ENCODE measurements at regions not wholly inside any gene's neighbourhood (a gene's known extent, or its start where the extent isn't known, plus 50 kb on each side); places are given as distances from the start of the nearest gene placed in this dataset.

GRCh38 chr7:25316366-25316765 is 88.1 kb upstream of the NPVF start:
- no peak for DNase-seq

GRCh38 chr7:25318047-25318446 is 89.8 kb upstream of the NPVF start:
- no peak for DNase-seq

- DNase-seq = no peak
These were observed 91.4 kb upstream of the NPVF start for GRCh38 chr7:25319707-25320106.

DNA sequence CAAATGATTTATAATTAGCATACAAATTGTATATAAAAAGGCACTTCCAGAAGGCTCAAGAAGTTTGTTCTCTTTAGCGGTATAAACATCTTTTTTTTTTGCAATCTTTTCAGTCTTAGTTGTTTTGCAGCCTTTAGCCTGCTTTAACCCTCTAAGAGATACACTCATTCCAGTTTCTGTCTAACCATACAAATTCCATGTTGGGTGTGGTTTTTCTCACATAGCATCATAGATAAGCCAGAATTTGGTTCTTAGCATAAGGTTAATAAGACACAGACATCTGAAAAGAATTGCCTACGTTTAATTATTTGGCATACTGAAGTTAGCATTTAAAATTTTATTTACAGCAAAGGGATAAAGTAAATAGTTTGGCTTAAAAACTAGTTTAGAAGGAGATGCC is 92.5 kb upstream of the NPVF start:
- no peak for DNase-seq

- no peak for DNase-seq
These were observed 93.1 kb upstream of the NPVF start for GRCh38 chr7:25321424-25321823.

- DNase-seq = no peak
These were observed 94.2 kb upstream of the NPVF start for GRCh38 chr7:25322473-25322872.

DNA sequence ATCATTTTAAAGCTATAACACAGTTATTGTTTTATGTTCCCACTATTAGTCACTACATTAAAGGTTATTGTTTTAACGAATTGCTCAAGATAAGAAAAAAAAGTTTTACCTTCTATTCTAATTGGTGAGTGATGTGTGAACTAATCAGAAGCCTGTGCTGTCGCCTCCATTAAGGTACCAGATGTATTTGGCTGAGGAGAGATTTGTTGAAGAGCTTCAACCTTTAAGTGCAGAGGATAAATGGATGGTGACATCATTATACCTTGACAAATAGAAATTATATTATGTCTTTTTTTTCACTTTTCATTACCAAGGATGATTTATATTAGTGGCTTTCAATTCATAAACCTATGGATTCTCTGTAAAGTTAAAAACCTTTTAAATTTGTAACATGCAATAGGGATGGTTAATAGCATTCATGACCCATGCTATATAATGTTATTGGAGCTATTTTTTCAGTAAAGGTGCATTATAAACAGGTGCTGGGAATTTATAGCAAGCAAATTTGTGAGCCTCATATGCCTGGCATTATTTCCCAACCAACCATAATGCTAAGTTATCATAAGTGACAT is 97.0 kb upstream of the NPVF start:
- no peak for DNase-seq

DNA sequence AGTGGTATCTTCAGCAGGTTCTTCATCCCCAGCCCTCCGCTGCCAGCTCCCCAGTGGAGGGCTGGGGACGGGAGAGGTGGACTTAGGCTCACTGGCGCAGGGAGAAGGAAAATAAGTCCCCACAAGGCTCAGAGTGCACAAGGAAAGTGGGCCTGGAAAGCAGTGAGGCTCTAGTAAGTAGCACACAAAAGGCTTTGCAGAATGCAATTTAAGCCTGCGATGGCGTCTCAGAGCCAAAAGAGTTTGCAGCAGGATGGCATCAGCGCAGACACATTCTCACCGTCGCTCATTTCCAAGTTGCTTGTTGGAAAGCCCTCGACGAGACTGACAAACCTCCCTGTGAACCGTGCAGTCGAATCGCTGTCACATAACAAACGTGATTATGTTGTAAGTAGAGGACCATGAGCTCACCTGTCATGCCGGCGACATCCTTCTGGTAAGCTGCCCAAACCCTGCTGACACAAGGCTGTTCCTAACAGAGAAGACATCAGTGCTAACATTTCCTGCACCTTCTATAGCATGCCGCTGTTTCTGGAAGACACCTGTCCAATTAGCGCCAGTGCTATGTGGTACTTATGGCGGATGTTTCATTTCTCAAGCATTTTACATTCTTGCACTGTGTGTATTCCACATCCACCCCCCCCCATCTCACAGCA is 98.3 kb upstream of the NPVF start:
- no peak for DNase-seq

DNA sequence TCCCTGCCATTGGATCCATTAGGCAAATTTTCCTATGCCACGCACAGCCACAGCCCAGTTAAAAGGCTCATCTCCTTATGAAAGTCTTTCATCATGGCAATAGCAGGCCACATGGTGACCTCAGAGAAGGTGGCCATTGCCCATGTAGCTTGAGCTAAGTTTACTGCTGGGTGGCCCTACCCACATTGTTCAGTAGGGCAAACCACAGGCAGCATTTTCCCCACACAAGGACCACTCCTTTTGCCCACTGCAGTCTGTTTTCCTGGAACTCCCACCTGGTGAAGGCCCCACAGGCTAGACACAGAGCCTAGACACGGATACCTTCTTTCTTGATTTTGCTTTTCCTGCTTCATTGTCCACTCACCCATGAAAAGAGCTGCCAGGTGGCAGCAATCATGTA is 101.5 kb upstream of the NPVF start:
- DNase-seq = no peak

DNA sequence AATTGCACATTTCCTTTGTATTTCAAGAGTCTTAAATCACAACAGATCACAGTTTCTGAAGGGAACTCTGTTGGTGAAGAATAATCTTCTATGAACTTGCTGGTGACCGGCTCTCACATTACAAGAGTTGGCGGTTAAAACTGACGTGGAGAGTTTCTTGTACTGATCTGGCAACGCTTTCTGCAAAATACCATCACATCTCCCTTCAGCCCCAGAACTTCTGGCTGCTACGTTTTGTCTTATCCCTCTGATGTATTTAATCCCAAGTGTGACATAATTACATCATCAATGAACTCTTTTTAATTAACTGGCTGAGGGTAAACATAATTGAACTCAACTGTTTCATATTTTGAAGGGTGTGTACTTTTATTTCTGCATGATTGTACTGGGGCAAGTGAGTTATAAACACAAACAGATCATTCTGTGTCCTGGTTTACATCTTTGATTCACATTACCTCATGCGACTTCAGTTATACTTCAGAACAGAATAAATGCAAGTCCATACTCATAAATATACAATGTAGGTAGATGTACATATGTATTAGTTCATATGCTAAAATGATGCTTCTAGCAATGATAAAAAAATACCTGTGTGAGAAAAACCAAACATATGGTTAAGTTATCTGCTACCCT is 105.1 kb upstream of the NPVF start:
- no peak for DNase-seq

GRCh38 chr7:25347360-25348066 is 119.2 kb upstream of the NPVF start:
- DNase-seq = no peak

GRCh38 chr7:25348104-25348503 is 119.8 kb upstream of the NPVF start:
- no peak for DNase-seq

DNA sequence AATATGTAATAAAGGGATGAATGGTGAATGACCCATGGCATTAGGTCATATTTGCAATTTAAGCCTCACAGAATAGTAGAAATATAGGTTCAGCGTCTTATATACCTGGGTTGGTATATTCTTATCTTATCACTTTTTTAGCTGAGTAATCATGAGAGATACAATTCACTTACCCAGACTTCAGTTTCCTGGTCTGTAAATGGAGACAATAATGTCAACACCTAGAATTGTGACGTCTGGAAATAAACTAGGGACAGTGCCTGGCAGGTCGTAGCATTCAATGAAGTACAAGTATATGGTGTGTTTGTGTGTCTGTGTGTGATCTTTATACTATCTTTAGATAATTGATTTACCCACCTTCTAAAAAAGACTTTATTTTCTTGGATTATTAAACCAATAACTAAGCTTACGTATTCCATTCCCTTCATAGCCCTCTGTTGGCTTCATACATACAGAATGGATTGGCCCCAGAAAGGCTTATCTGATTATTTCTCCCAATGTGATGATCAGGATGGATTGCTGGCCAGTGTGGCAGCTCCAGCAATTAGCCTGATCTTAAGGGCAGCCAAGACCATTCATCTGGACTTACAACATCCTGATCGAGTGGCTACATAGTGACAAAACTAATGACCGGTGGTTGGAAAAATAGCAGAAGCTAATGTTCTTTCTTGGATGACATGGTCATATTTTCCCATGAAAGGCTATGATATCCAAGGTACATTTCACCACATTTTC is 121.2 kb upstream of the NPVF start:
- no peak for DNase-seq

DNA sequence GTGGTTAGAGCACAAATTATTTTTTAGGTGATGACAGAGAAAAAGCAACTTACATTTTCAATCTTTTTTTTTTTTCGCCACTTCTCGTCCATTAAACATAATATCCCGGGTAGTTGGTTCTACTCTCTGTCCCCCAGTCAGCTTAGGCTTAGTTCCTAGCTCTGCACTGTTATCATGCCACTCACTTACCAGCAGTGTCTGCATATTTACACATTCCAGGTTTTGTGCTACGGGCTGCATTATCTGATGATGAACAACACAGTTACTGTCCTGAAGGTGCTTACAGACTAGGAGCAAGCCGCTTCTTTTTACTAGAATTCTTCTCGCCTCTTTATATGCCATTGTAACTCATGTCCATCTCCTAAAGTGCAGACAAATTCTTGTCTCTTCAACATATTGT is 121.8 kb upstream of the NPVF start:
- DNase-seq = no peak

GRCh38 chr7:25351761-25352160 is 123.5 kb upstream of the NPVF start:
- no peak for DNase-seq

DNA sequence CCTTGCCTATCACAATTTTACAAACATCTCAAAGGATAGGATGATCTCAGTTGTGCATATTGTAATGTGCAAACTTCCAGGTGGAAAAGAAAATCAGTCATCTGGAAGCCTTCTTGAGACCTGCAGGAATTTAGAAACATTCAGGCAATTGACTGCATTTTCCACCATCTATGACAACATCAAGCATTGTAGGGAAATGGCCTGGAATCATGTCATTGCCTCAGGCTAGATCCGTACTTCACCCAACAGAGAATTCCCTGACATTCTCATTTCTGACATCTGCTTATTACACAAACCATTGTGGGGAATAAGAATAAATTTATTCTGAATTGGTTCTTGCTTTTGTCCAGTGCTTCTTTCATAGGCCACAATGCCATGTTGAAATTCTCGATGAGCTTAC is 124.9 kb upstream of the NPVF start:
- DNase-seq = no peak

DNA sequence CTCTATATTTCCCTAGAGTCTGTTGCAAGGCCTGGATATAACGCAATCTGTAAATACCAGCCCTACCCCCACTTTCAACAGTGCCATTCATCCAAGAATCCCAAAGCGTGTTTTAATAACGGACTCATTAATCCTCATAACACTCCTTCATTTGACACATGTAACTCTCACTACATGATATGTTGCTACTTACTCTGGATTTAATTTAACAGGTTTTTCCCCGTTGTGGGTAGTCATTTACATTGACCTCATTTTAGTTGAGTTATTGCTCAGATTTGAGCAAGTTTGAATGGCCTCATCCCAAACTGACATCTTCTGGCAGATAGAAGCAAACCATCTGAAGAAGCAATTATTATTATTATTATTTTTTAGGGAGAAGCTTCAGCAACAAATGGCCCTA is 125.4 kb upstream of the NPVF start:
- no peak for DNase-seq

- no peak for DNase-seq
These were observed 128.4 kb upstream of the NPVF start for GRCh38 chr7:25356534-25357151.

DNA sequence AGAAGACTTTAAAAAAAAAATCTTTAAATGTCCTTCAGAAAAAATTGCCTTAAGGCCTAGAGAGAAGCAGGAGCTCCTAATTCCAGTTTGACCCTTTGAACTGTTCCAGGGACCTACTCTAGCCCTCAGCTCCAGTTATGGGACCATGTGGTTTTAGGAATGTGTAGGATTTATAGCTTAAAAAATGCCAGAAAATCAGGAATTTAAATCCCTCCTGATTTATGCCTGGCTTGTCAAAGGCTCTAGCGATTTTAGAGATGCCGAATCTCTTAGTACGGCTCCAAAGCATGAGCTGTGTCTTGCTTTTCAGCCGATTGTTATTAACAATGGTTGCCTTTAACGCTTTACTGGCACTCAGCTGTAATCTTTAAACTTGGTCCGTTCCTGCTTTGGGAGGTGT is 130.6 kb upstream of the NPVF start:
- DNase-seq = no peak

DNA sequence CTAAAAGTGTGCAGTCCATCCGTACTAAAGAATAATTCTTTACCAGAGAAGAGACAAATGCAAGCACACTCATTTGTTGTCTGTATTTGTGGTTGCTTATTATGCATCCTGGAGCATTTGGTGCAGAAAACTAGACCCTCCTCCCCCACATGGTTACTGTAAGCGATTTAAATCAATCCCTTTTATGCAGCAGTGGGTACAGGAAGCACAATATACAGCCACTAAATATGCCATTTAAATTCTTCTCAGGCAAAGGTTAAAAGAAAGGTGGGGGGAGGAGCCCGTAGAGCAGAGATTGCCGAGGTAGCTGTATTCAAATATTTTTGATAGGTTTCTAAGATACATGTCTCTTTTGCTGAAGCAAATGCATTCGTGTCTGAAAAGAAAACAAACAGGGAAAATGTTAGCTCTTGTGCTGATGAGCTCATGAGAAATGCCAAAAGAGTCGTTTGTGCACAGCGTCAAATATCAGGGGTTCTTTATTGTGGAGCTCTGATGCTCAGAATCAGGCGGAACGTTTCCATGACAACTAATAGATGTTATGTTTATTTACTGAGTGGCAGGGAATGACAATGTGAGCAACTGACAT is 131.3 kb upstream of the NPVF start:
- no peak for DNase-seq

DNA sequence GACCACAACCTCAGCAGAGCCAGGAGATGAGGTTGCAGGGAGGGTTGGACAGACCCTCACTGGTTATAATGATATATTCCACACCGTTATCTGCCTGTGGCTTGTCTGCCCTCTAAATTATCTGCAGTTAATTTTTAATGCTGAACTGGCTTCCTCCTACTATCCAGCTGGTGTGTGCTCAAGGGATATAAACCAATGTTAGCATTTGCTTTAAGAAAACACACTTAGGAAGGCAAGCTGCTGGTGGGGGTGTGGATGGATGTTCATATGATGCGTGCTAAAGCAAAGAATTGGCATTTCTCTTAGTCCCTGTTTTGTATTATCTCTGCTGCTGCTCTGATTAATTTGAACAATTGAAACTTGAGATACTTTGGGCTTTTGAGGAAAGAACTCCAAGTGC is 132.2 kb upstream of the NPVF start:
- no peak for DNase-seq

- no peak for DNase-seq
These were observed 133.1 kb upstream of the NPVF start for GRCh38 chr7:25361387-25361786.

GRCh38 chr7:25361863-25362262 is 133.6 kb upstream of the NPVF start:
- no peak for DNase-seq
